Hepatocyte (in vitro differentiated cells): ENCODE measurements at regions not wholly inside any gene's neighbourhood (a gene's known extent, or its start where the extent isn't known, plus 50 kb on each side); places are given as distances from the start of the nearest gene placed in this dataset.

ENCODE experiments used
- DNase-seq: peaks from one replicate; pipeline ENCODE4 v3.0.0-alpha.2; 2016; ENCODE audit warnings: low spot score
- H2AFZ ChIP-seq: fragments of 200-600 bp; sonication (generic); 2 replicates; pipeline ENCODE4 v1.6.0; 2016; ENCODE audit warnings: antibody characterized with exemption, mild to moderate bottlenecking
- H3K27ac ChIP-seq: fragments of 200-600 bp; sonication (generic); 2 replicates; pipeline ENCODE4 v1.5.1; 2016; ENCODE audit warnings: mild to moderate bottlenecking
- H3K27me3 ChIP-seq: fragments of 200-600 bp; sonication (generic); 2 replicates; pipeline ENCODE4 v1.6.1; 2016
- H3K36me3 ChIP-seq: fragments of 200-600 bp; sonication (generic); replicated peaks from 2 replicates; pipeline ENCODE4 v1.5.1; 2016; ENCODE audit warnings: low read depth; ENCODE audit not compliant: insufficient read depth
- H3K4me1 ChIP-seq: fragments of 200-600 bp; sonication (generic); 2 replicates; pipeline ENCODE4 v1.5.1; 2016; ENCODE audit warnings: mild to moderate bottlenecking, moderate library complexity; ENCODE audit not compliant: insufficient read depth
- H3K4me2 ChIP-seq: fragments of 200-600 bp; sonication (generic); 2 replicates; pipeline ENCODE4 v1.6.0; 2016
- H3K4me3 ChIP-seq: fragments of 200-600 bp; sonication (generic); 2 replicates; pipeline ENCODE4 v1.5.1; 2016; ENCODE audit warnings: mild to moderate bottlenecking
- H3K79me2 ChIP-seq: fragments of 200-600 bp; sonication (generic); 2 replicates; pipeline ENCODE4 v1.6.0; 2017; ENCODE audit warnings: mild to moderate bottlenecking
- H3K9me2 ChIP-seq: fragments of 200-600 bp; sonication (generic); replicated peaks from 2 replicates; pipeline ENCODE4 v1.6.0; 2017; ENCODE audit warnings: mild to moderate bottlenecking; ENCODE audit not compliant: insufficient read depth
- H3K9me3 ChIP-seq: fragments of 200-600 bp; sonication (generic); 2 replicates; pipeline ENCODE4 v1.5.1; 2016; ENCODE audit warnings: low read depth, mild to moderate bottlenecking
- H4K20me1 ChIP-seq: fragments of 200-600 bp; sonication (generic); 2 replicates; pipeline ENCODE4 v1.6.0; 2016; ENCODE audit warnings: mild to moderate bottlenecking; ENCODE audit not compliant: insufficient read depth, poor library complexity, severe bottlenecking
- EZH2 ChIP-seq: fragments of 200-600 bp; sonication (generic); IDR thresholded peaks from 2 replicates; pipeline ENCODE4 v1.6.1; 2016; ENCODE audit warnings: antibody characterized with exemption, mild to moderate bottlenecking, borderline replicate concordance
- EZH2phosphoT487 ChIP-seq: fragments of 200-600 bp; sonication (generic); IDR thresholded peaks from one replicate; pipeline ENCODE4 v1.6.1; 2018; ENCODE audit warnings: antibody characterized with exemption, mild to moderate bottlenecking, low read depth, moderate library complexity; ENCODE audit not compliant: unreplicated experiment, severe bottlenecking
- WGBS: methylation state at CpG from one replicate; pipeline ENCODE4 v1.1.6; 2016; ENCODE audit warnings: low lambda C conversion rate; ENCODE audit errors: missing lambda C conversion rate; 5-methylcytosine and 5-hydroxymethylcytosine counted together
- TF ChIP-seq, protein P1 (sequence below): fragments of 200-600 bp; sonication (generic); IDR thresholded peaks from 2 replicates; pipeline ENCODE4 v1.5.1; 2016; ENCODE audit warnings: antibody characterized with exemption, mild to moderate bottlenecking; ENCODE audit not compliant: poor library complexity

DNA sequence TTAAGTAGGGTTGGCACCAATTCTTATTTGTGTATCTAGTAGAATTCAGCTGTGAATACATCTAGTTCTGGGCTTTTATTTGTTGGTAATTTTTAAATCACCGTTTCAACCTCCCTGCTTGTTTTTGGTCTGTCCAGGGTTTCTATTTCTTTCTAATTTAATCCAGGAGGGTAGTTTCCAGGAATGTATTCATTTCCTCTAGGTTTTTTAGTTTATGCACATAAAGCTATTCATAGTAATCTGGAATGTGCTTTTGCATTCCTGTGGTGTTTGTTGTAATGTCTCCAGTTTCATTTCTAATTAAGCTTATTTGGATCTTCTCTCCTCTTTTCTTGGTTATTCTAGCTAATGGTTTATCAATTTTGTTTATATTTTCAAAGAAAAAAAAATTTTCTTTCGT is 1361.8 kb upstream of the DDX18 start:
- Histone ChIP-seq H3K4me2 (no peak overlapping the region), H3K79me2 (no peaks in the 10 kb centered on the region), H3K4me3 (no peak overlapping the region), H3K9me2 (no peaks in the 10 kb centered on the region), H3K27ac (no peak overlapping the region), H3K27me3 (no peaks in the 10 kb centered on the region), H3K4me1 (no peaks in the 10 kb centered on the region), H3K36me3 (no peaks in the 10 kb centered on the region), H2AFZ (no peak overlapping the region), H3K9me3 (no peaks in the 10 kb centered on the region), H4K20me1 (no peaks in the 10 kb centered on the region)
- TF ChIP-seq, protein P1, sequence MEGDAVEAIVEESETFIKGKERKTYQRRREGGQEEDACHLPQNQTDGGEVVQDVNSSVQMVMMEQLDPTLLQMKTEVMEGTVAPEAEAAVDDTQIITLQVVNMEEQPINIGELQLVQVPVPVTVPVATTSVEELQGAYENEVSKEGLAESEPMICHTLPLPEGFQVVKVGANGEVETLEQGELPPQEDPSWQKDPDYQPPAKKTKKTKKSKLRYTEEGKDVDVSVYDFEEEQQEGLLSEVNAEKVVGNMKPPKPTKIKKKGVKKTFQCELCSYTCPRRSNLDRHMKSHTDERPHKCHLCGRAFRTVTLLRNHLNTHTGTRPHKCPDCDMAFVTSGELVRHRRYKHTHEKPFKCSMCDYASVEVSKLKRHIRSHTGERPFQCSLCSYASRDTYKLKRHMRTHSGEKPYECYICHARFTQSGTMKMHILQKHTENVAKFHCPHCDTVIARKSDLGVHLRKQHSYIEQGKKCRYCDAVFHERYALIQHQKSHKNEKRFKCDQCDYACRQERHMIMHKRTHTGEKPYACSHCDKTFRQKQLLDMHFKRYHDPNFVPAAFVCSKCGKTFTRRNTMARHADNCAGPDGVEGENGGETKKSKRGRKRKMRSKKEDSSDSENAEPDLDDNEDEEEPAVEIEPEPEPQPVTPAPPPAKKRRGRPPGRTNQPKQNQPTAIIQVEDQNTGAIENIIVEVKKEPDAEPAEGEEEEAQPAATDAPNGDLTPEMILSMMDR: no peak
- TF ChIP-seq EZH2: no peak
- no peak for TF ChIP-seq EZH2phosphoT487
- 61% methylated on average over 2 of the region's 2 CpGs for WGBS
- no peak for DNase-seq

- no peak overlapping the region for H3K4me2 ChIP-seq
- H3K79me2 ChIP-seq: no peaks in the 10 kb centered on the region
- H3K27me3 ChIP-seq: no peaks in the 10 kb centered on the region
- H3K9me3 ChIP-seq: no peaks in the 10 kb centered on the region
- no peak for DNase-seq
- no peak overlapping the region for H3K27ac ChIP-seq
- WGBS: 92% methylated on average over 4 of the region's 4 CpGs
- no peak overlapping the region for H3K4me3 ChIP-seq
- no peaks in the 10 kb centered on the region for H3K36me3 ChIP-seq
- TF ChIP-seq, protein P1: no peak
- TF ChIP-seq EZH2phosphoT487 (no peak), EZH2 (no peak)
- H3K4me1 ChIP-seq: no peaks in the 10 kb centered on the region
- no peaks in the 10 kb centered on the region for H3K9me2 ChIP-seq
- no peak overlapping the region for H2AFZ ChIP-seq
- H4K20me1 ChIP-seq: no peaks in the 10 kb centered on the region
These were observed 1358.1 kb upstream of the DDX18 start for GRCh38 chr2:116456429-116456828.

- DNase-seq: no peak
- 56% methylated on average over 3 of the region's 3 CpGs for WGBS
- no peaks in the 10 kb centered on the region for H4K20me1 ChIP-seq
- H3K4me1 ChIP-seq: no peaks in the 10 kb centered on the region
- no peaks in the 10 kb centered on the region for H3K9me2 ChIP-seq
- H3K4me3 ChIP-seq: no peak overlapping the region
- no peak overlapping the region for H3K27ac ChIP-seq
- H2AFZ ChIP-seq: no peak overlapping the region
- no peaks in the 10 kb centered on the region for H3K79me2 ChIP-seq
- no peaks in the 10 kb centered on the region for H3K9me3 ChIP-seq
- no peaks in the 10 kb centered on the region for H3K27me3 ChIP-seq
- TF ChIP-seq EZH2 (no peak), EZH2phosphoT487 (no peak)
- TF ChIP-seq, protein P1: no peak
- no peak overlapping the region for H3K4me2 ChIP-seq
- H3K36me3 ChIP-seq: no peaks in the 10 kb centered on the region
These were observed 1347.2 kb upstream of the DDX18 start for GRCh38 chr2:116467243-116467642.

DNA sequence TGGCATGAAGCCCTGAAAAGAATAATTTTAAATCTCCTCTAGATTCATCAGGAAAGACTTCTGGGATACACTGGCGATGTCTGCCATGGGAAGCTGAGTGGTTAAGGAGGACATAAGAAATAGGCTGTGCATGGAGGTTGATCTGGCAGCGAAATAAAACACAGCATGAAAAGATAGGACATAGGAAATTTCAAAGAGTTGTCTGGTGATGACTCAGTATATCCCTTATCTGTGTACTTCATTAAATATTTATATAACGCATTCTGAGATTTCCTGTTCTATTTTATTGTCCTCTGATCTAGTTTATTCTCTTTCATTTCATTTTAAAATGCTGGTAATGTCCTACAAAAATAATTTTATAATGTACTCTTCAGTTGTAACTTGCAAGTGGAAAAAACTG is 1337.3 kb upstream of the DDX18 start:
- 67% methylated on average over 3 of the region's 3 CpGs for WGBS
- no peak for DNase-seq
- Histone ChIP-seq H3K4me3 (no peak overlapping the region), H3K27me3 (no peaks in the 10 kb centered on the region), H3K4me2 (no peak overlapping the region), H2AFZ (no peak overlapping the region), H3K9me2 (no peaks in the 10 kb centered on the region), H3K79me2 (no peaks in the 10 kb centered on the region), H4K20me1 (no peaks in the 10 kb centered on the region), H3K36me3 (no peaks in the 10 kb centered on the region), H3K9me3 (no peaks in the 10 kb centered on the region), H3K4me1 (no peaks in the 10 kb centered on the region), H3K27ac (no peak overlapping the region)
- TF ChIP-seq EZH2 (no peak), EZH2phosphoT487 (no peak)
- TF ChIP-seq, protein P1: no peak
